HFF-Myc (cell line): ENCODE measurements at regions not wholly inside any gene's neighbourhood (a gene's known extent, or its start where the extent isn't known, plus 50 kb on each side); places are given as distances from the start of the nearest gene placed in this dataset.

Source experiments
- DNase-seq: peaks from one replicate; pipeline ENCODE4 v3.0.0-alpha.2; 2011; ENCODE audit warnings: low read depth; ENCODE audit errors: extremely low read depth
- H3K4me3 ChIP-seq: replicated peaks from 2 replicates; pipeline ENCODE4 v1.5.1; 2011; ENCODE audit warnings: low read depth, mild to moderate bottlenecking, control low read depth, low read length
- CTCF ChIP-seq: IDR thresholded peaks from 2 replicates; pipeline ENCODE4 v1.5.1; 2012; ENCODE audit warnings: mild to moderate bottlenecking, low read depth, low read length, control low read depth; ENCODE audit errors: missing control alignments

DNA sequence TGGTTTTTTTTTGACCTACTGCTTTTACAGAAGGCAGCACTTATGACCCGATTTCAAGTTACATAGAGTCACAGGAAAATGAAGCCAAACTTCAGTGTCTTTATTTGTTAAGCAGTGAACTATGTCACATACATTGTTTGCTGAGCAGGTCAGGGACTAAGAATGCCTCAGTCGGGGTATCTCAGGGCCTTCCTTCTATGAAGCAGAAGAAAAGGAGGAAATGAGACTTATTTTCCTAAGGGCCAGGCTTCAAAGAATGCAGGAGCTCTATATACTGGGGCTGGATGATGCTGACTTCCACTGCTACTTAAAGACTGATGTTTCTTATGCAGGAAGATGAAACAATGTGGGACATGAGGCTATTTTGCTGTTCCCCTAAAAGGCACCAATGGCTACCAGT, 558.4 kb upstream of the IGFBP7 start:
- DNase-seq: no peak
- H3K4me3 ChIP-seq: no peak overlapping the region
- TF ChIP-seq CTCF: no peak

DNA sequence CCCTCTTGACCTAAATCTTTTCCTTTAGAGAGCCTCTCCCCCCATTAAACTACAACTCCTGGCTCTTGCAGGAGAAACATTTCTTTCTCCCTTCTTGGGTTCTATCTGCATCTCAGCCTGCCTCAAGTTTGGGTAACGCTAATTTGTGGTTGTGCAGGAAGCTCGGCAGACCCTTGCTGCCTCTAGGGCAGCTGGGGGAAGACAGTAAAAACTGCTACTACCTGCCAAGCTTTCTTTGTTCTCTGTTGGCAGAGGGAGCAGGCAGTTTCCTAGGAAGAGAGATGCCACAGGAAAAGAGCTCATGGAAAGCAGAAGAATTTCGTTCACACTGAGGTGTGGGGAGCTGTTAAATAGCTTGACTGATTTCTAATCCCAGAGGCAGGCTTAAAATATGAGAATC, 555.6 kb upstream of the IGFBP7 start:
- no peak for TF ChIP-seq CTCF
- no peak overlapping the region for H3K4me3 ChIP-seq
- DNase-seq: no peak

GRCh38 chr4:57661517-57662090, 551.4 kb upstream of the IGFBP7 start:
- H3K4me3 ChIP-seq: no peak overlapping the region
- no peak for TF ChIP-seq CTCF
- DNase-seq: no peak

- no peak for TF ChIP-seq CTCF
- no peak for DNase-seq
- H3K4me3 ChIP-seq: no peak overlapping the region
These were observed 548.5 kb upstream of the IGFBP7 start for GRCh38 chr4:57658673-57659072.

GRCh38 chr4:57658188-57658587, 548.0 kb upstream of the IGFBP7 start:
- TF ChIP-seq CTCF: no peak
- no peak for DNase-seq
- no peak overlapping the region for H3K4me3 ChIP-seq

DNA sequence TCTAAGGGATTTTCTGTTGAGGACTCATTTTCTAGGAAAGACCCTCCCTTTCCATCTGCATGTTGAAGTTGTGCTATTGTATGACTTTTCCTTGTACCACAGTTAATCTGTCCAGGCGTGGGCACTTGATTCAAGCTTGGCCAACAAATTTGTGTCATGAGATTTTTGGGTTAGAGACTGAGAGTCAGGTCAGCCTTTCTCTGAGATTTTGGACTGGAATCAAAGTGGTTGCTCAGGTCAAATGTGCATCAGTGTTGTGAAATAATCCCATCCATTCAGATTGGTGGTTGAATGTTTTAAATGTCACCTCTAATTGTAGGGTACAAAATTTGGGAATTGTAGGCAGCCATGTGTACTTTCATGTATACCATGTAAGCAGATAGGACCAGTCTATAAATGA, 545.2 kb upstream of the IGFBP7 start:
- no peak overlapping the region for H3K4me3 ChIP-seq
- no peak for DNase-seq
- TF ChIP-seq CTCF: no peak

DNA sequence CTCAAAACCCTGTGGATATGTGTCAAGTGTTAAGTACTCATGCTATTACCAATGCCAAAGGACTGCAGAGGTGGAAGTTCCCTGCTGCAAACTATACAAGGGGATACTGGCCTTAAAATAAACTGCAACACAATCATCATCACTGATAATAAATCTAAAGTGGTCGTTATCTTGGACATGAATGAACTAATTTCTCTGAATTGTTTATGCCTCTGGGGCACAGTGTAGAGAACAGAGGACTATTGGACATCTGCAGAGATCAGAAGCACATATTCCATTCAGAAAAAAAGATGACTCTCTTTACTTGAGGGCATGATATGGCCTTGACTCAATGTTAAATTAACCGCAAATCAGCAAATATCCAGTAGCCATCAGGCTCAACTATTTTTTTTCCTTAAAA, 542.6 kb upstream of the IGFBP7 start:
- no peak overlapping the region for H3K4me3 ChIP-seq
- no peak for DNase-seq
- TF ChIP-seq CTCF: no peak
